ENCODE measurements at regions not wholly inside any gene's neighbourhood (a gene's known extent, or its start where the extent isn't known, plus 50 kb on each side); places are given as distances from the start of the nearest gene placed in this dataset.
"Not testable (repeated sequence)": the region's sequence is repeated elsewhere in the genome, so short reads cannot be mapped to it uniquely, and the experiment has no call there.

DNA sequence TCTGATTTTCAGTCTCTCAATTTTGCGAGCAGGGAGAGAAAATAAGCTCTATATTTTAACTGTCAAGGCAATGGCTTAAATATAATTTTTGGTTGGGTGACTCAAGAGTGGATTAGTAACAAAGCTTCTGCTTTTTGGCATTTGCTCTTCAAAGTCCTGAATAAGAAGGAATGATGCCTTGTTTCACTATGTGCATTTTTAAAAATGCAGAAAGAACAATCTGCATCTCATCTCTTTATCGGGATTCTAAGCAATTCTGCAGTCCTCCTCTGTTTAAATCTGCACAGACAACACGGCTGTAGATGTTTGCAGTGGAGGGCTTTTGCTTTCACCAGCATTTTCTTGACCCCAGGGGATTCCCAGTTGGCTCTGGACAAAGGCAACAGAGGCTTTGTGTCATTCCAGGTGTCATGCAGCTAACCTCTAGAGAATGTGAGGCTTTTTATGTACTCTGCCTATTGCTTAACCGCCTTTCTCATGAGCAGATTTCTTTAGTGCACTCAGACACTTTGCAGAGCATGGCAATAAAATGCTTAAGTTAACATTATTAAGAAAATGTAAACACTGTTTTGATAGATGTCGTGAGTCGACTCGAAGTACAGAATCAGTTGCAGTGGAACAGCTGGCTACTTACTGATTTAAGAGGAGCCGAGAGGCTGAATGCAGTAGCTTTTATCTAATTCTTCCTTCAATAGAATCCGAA, 783.2 kb upstream of the NEGR1 start:
- in situ Hi-C loops (cut with HindIII; ENCODE audit: low pct_unique_long_range_greater_than_20kb, low sequenced_read_pairs): no loop called here
- DNase-seq (ENCODE audit: low read depth): no peak

GRCh38 chr1:73056826-73057225, 774.5 kb upstream of the NEGR1 start:
- in situ Hi-C loops (cut with HindIII; ENCODE audit: low pct_unique_long_range_greater_than_20kb, low sequenced_read_pairs): no loop called here
- no peak for DNase-seq (ENCODE audit: low read depth)

DNA sequence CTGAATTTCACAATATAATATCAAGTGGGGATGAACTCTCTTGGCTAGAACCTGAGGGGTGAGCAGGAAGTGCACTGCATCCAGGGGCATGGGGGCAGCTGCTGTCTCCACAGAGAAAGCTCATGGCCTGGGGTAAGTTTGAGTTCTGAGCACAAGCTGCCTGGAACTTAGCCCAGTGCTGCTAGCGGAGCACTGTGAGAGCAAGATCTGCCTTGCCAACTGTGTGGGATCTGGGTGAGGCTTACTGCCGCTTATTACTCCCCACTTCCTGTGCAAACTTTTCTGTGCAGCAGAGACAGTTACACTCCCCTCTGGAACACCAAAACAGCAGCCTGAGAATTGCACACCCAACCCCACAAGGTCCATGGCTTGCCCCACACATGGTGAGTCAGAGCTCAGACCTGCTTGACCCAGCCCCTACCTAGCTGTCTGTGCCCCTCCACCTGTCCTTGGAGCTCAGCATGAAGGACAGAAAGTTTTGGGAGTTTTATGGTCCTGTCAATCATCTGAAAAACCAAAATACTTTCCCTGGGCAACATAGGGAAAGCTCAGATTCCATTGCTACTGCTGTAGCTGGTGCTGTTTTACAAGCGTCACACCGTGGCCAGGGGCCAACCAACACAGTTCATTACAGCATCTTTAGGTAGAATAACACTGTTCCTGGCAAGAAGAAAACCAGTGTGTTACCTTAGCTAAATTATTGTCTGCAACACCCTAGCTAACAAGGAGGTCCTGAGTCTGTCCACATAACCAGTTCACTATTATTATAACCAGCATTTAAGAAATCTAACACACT, 762.1 kb upstream of the NEGR1 start:
- no peak for DNase-seq (ENCODE audit: low read depth)
- in situ Hi-C loops (cut with HindIII; ENCODE audit: low pct_unique_long_range_greater_than_20kb, low sequenced_read_pairs): no loop called here

DNA sequence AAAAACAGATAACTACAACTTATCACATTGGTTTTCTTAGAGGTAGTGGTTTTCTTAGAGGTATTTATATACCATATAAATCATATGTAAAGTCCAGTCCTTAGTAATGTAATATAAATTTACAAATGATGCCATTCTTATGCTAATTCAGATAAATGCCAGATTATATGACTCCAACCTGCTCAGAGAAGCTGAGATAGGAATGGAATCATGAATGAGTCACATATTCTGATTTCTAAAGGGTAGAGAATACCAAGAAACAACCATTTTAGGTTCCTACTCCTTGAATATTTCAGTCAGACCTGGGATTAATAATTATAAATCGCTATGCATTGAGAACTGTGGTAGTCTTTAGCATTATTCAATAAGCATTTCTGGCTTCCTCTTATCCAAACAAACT, 760.1 kb upstream of the NEGR1 start:
- in situ Hi-C loops (cut with HindIII; ENCODE audit: low pct_unique_long_range_greater_than_20kb, low sequenced_read_pairs): no loop called here
- no peak for DNase-seq (ENCODE audit: low read depth)

GRCh38 chr1:73040811-73041210, 758.5 kb upstream of the NEGR1 start:
- in situ Hi-C loops (cut with HindIII; ENCODE audit: low pct_unique_long_range_greater_than_20kb, low sequenced_read_pairs): no loop called here
- DNase-seq (ENCODE audit: low read depth): no peak

- no peak for DNase-seq (ENCODE audit: low read depth)
- in situ Hi-C loops (cut with HindIII; ENCODE audit: low pct_unique_long_range_greater_than_20kb, low sequenced_read_pairs): no loop called here
Observed at GRCh38 chr1:73034271-73034670, 751.9 kb upstream of the NEGR1 start.

GRCh38 chr1:73033640-73034039, 751.3 kb upstream of the NEGR1 start:
- in situ Hi-C loops (cut with HindIII; ENCODE audit: low pct_unique_long_range_greater_than_20kb, low sequenced_read_pairs): no loop called here
- no peak for DNase-seq (ENCODE audit: low read depth)

DNA sequence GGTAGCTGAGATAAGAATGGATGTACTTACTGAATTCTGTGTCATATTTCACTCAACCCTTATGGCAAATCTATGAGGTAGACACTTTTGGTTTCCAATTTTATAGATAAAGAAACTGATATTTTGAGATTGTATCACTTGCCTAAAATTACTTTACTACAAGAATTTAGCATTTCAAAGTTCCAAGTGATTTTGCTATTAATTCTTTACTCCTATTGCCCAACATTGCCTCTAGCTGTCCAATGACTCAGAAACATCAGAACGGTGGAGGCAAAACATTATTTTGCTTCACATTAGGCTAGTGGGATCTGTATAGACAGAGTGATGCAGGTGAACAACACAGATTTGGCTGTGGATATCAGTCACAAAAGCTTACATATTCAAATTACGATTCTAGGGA, 747.2 kb upstream of the NEGR1 start:
- no peak for DNase-seq (ENCODE audit: low read depth)
- in situ Hi-C loops (cut with HindIII; ENCODE audit: low pct_unique_long_range_greater_than_20kb, low sequenced_read_pairs): no loop called here

DNA sequence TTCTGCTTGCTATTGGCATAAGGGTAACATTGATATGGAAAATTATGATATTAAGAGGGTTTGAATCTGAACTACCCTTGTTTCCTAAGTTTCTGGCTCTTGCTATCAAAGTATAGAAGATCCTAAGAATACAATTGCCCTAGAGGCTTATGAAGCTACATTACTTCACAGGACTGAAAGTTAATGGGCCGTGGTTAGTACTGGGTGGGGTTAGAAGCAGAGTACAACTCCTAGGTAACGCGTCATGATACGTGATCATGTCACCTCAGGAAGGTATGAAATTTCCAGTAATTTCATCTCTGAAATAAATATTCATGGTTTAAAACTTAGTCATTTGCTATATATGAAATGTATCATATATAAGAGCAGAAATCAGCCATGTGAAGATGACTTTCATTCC, 743.8 kb upstream of the NEGR1 start:
- in situ Hi-C loops (cut with HindIII; ENCODE audit: low pct_unique_long_range_greater_than_20kb, low sequenced_read_pairs): no loop called here
- DNase-seq (ENCODE audit: low read depth): no peak

DNA sequence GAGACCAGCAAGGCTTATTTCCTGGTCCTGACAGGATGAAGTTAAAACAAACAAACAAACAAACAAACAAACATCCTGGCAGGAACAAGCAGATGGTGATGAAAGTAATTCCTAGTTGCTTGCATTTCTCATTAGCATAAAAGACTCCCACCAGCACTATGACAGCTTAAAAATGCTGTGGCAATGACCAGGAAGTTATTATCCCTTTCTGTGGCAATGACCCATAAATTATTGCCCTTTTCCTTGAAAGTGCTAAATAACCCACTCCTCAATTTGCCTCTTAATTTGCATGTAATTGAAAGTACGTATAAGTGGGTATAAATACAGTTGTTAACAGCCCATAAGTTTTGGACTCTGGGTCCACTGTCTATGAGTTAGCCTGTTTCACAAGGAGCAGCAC, 727.6 kb upstream of the NEGR1 start:
- in situ Hi-C loops (cut with HindIII; ENCODE audit: low pct_unique_long_range_greater_than_20kb, low sequenced_read_pairs): no loop called here
- DNase-seq (ENCODE audit: low read depth): no peak

DNA sequence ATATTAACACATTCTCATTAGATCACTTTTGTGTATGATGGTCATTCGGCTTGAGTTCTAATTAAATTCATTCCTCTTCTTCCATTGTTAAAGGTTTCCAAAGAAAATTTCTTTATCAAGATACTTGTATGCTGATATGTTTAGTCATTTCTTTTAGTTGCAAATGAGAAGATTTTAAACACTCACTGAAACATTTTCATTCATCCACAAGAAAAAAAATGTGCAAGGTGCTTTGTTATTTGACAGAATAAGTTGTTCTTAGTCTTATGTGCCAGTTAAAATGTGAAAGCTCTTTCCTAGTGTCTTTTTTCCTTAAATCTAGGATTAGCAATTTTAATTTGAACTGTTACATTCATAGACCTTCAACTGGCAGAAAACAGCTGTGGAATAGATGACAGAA, 727.0 kb upstream of the NEGR1 start:
- in situ Hi-C loops (cut with HindIII; ENCODE audit: low pct_unique_long_range_greater_than_20kb, low sequenced_read_pairs): no loop called here
- no peak for DNase-seq (ENCODE audit: low read depth)

DNA sequence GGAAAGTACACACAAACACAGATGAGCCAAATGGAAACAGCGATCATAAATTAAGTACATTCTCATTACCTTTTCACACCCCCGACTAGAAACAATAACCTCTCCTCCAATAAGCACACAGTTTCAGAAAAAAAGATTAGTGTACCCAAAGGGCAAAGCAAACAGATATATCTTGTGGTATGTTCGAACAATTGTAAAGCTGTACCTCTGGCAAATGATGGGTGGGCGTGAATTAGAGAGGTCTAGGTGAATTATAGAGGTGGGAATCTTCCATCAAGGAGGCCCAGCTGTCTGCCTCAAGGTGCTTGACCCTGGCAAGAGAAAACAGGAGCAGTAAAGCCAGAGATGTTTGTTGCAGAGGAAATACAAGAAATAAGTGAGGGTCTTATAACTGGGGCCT, 715.3 kb upstream of the NEGR1 start:
- in situ Hi-C loops (cut with HindIII; ENCODE audit: low pct_unique_long_range_greater_than_20kb, low sequenced_read_pairs): no loop called here
- DNase-seq (ENCODE audit: low read depth): no peak

- in situ Hi-C loops (cut with HindIII; ENCODE audit: low pct_unique_long_range_greater_than_20kb, low sequenced_read_pairs): no loop called here
- DNase-seq (ENCODE audit: low read depth): no peak
Observed at GRCh38 chr1:72997041-72997440, 714.7 kb upstream of the NEGR1 start.

DNA sequence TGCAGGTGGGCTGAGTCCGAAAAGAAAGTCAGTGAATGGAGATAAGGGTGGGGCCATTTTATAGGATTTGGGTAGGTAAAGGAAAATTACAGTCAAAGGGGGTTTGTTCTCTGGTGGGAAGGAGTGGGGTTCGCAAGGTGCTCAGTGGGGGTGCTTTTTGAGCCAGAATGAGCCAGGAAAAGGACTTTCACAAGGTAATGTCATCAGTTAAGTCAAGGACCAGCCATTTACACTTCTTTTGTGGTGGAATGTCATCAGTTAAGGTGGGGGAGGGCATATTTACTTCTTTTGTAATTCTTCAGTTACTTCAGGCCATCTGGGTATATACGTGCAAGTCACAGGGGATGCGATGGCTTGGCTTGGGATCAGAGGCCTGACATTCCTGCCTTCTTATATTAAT, 705.5 kb upstream of the NEGR1 start:
- DNase-seq (ENCODE audit: low read depth); in situ Hi-C loops (cut with HindIII; ENCODE audit: low pct_unique_long_range_greater_than_20kb, low sequenced_read_pairs): not testable (repeated sequence)

DNA sequence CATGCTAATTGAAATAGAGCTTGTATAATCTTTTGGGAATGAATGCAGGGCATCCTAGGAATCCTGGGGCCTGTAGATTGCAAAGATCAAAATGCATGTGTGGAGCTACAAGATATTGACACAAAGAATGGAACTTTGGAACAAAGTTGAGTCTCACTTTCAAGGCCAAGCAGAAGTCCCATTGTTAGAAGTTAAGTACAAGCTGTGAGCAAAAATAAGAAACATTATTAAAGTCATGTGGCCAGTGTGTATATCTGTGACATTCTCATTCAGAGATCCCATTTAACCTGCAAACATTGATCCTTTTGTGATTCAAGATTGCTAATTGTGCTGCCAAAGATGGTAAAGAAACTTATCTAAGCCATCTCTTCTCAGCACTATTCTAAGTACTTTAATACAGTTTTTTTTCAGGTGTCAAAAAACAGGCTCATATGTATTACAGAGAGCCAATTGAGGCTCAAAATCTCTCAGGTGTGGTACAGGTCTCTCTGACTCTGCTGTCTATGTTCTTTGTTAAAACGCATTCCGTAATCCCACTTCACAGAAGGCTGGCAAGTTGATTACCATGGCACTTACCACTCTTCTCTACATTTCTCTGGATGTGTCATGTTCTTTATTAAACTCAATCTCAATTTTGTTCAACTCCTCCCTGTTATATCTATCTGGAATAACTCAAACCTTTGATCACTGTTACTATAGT, 704.4 kb upstream of the NEGR1 start:
- no peak for DNase-seq (ENCODE audit: low read depth)
- in situ Hi-C loops (cut with HindIII; ENCODE audit: low pct_unique_long_range_greater_than_20kb, low sequenced_read_pairs): no loop called here

DNA sequence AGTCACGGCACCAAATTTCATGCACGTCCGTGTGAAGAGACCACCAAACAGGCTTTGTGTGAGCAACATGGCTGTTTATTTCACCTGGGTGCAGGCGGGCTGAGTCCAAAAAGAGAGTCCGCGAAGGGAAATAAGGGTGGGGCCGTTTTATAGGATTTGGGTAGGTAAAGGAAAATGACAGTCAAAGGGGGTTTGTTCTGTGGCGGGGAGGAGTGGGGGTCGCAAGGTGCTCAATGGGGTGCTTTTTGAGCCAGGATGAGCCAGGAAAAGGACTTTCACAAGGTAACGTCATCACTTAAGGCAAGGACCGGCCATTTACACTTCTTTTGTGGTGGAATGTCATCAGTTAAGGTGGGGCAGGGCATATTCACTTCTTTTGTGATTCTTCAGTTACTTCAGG, 702.7 kb upstream of the NEGR1 start:
- in situ Hi-C loops (cut with HindIII; ENCODE audit: low pct_unique_long_range_greater_than_20kb, low sequenced_read_pairs); DNase-seq (ENCODE audit: low read depth): not testable (repeated sequence)

GRCh38 chr1:72983011-72983410, 700.7 kb upstream of the NEGR1 start:
- in situ Hi-C loops (cut with HindIII; ENCODE audit: low pct_unique_long_range_greater_than_20kb, low sequenced_read_pairs); DNase-seq (ENCODE audit: low read depth): not testable (repeated sequence)

- in situ Hi-C loops (cut with HindIII; ENCODE audit: low pct_unique_long_range_greater_than_20kb, low sequenced_read_pairs): no loop called here
Observed at GRCh38 chr1:72969461-72969860, 687.1 kb upstream of the NEGR1 start.

GRCh38 chr1:72954943-72955342, 672.6 kb upstream of the NEGR1 start:
- in situ Hi-C loops (cut with HindIII; ENCODE audit: low pct_unique_long_range_greater_than_20kb, low sequenced_read_pairs): no loop called here
- DNase-seq (ENCODE audit: low read depth): no peak

More at GRCh38 chr1:72969461-72969860, 687.1 kb upstream of the NEGR1 start:
- no peak for DNase-seq (ENCODE audit: low read depth)
